Aorta (tissue), 5 donors: ENCODE measurements at regions not wholly inside any gene's neighbourhood (a gene's known extent, or its start where the extent isn't known, plus 50 kb on each side); places are given as distances from the start of the nearest gene placed in this dataset.

Experiments
- ATAC-seq: fragments of 200-7000 bp; cut with Tn5 transposase; one replicate; pipeline ENCODE4 v1.9.1; 2022; ENCODE audit warnings: moderate library complexity; ENCODE audit not compliant: low FRiP score
- DNase-seq, 2 donors: peaks; one replicate each; pipeline ENCODE4 v3.0.0-alpha.2; 2020
- H3K27ac ChIP-seq, 2 donors: one replicate each; pipeline ENCODE4 v1.5.1; 2013; ENCODE audit warnings: low read length in 2 of 2, mild to moderate bottlenecking in 2 of 2, moderate library complexity in 2 of 2, control low read depth in 1 of 2, inconsistent platforms in 1 of 2, low read depth in 1 of 2
- H3K27me3 ChIP-seq, 2 donors: one replicate each; pipeline ENCODE4 v1.6.1; 2013; ENCODE audit warnings: control low read depth in 1 of 2, low read length in 1 of 2, mild to moderate bottlenecking in 1 of 2, moderate library complexity in 1 of 2; ENCODE audit not compliant: insufficient read depth in 2 of 2, control insufficient read depth in 1 of 2
- H3K36me3 ChIP-seq, 2 donors: one replicate each; pipeline ENCODE4 v1.6.1; 2013; ENCODE audit warnings: control low read depth in 1 of 2, low read length in 1 of 2, mild to moderate bottlenecking in 1 of 2; ENCODE audit not compliant: insufficient read depth in 2 of 2, control insufficient read depth in 1 of 2
- H3K4me1 ChIP-seq, 2 donors: one replicate each; pipeline ENCODE4 v1.6.1; 2013; ENCODE audit warnings: low read length in 2 of 2, control low read depth in 1 of 2, mild to moderate bottlenecking in 1 of 2, moderate library complexity in 1 of 2; ENCODE audit not compliant: insufficient read depth in 2 of 2, control insufficient read depth in 1 of 2
- H3K4me3 ChIP-seq, 2 donors: one replicate each; pipeline ENCODE4 v1.5.1; 2013; ENCODE audit warnings: low read length in 2 of 2, control low read depth in 1 of 2, mild to moderate bottlenecking in 1 of 2
- H3K9me3 ChIP-seq: one replicate; pipeline ENCODE4 v1.6.1; 2013; ENCODE audit warnings: mild to moderate bottlenecking, low read length; ENCODE audit not compliant: control insufficient read depth
- WGBS, 2 donors: extraction: QIAGEN DNeasy Blood & Tissue Kit; methylation state at CpG; one replicate each; pipeline ENCODE4 v1.1.7; 2013; 5-methylcytosine and 5-hydroxymethylcytosine counted together
- intact Hi-C, 2 donors: fragments of 100-400 bp; cut with DNase I; formaldehyde crosslinking; loops; one replicate each; pipeline versions ENCODE4 v1.14.2 to v1.15.0; 2022
- donor health status: healthy with polysubstance abuse.
- donor health status: Bipolar disorder and iron deficiency.
- donor health status: DM: no; HTN: no; CAD: no.
- donor health status: DM: no; HTN: no; CAD: no.
- donor health status: DM: yes; HTN: yes; CAD: no.

- H3K4me1 ChIP-seq: no peaks in the 10 kb centered on the region
- H3K36me3 ChIP-seq: no peaks in the 10 kb centered on the region
- WGBS, 2 donors: 95 to 97% methylated on average over 3 of the region's 3 CpGs
- H3K9me3 ChIP-seq: peaks cover 2% of the 10 kb centered on the region
- no peak overlapping the region for H3K4me3 ChIP-seq
- H3K27ac ChIP-seq: no peak overlapping the region
- ATAC-seq (no peak), DNase-seq (no peak)
- no peaks in the 10 kb centered on the region for H3K27me3 ChIP-seq
- intact Hi-C loops: no loop called here
Observed at GRCh38 chr6:134455319-134455718, 137.4 kb upstream of the SGK1 start.

GRCh38 chr6:134454794-134455193 is 136.9 kb upstream of the SGK1 start:
- Histone ChIP-seq H3K36me3 (no peaks in the 10 kb centered on the region), H3K4me3 (no peak overlapping the region), H3K27me3 (no peaks in the 10 kb centered on the region), H3K9me3 (peaks cover 1% of the 10 kb centered on the region), H3K27ac (no peak overlapping the region), H3K4me1 (no peaks in the 10 kb centered on the region)
- intact Hi-C loops: no loop called here
- WGBS, 2 donors: 28% methylated on average over 2 of the region's 2 CpGs
- ATAC-seq (no peak), DNase-seq (no peak)

- intact Hi-C loops: no loop called here
- Histone ChIP-seq H3K9me3 (no peaks in the 10 kb centered on the region), H3K4me3 (no peak overlapping the region), H3K27me3 (no peaks in the 10 kb centered on the region), H3K27ac (no peak overlapping the region), H3K36me3 (no peaks in the 10 kb centered on the region), H3K4me1 (no peaks in the 10 kb centered on the region)
- no peak for DNase-seq
- no peak for ATAC-seq
- WGBS, 2 donors: 84 to 95% methylated on average over 5 of the region's 5 CpGs
Observed at GRCh38 chr6:134453792-134454510, 136.0 kb upstream of the SGK1 start.

GRCh38 chr6:134452906-134453305 is 135.0 kb upstream of the SGK1 start:
- H3K4me3 ChIP-seq: no peak overlapping the region
- no peaks in the 10 kb centered on the region for H3K4me1 ChIP-seq
- no peaks in the 10 kb centered on the region for H3K9me3 ChIP-seq
- no peak for ATAC-seq
- no peak for DNase-seq
- no peak overlapping the region for H3K27ac ChIP-seq
- no peaks in the 10 kb centered on the region for H3K36me3 ChIP-seq
- 83 to 86% methylated on average over 3 of the region's 3 CpGs for WGBS, 2 donors
- no peaks in the 10 kb centered on the region for H3K27me3 ChIP-seq
- intact Hi-C loops: no loop called here

- ATAC-seq (no peak), DNase-seq (no peak)
- intact Hi-C loops: no loop called here
- Histone ChIP-seq H3K9me3 (no peaks in the 10 kb centered on the region), H3K27me3 (no peaks in the 10 kb centered on the region), H3K4me1 (no peaks in the 10 kb centered on the region), H3K36me3 (no peaks in the 10 kb centered on the region), H3K27ac (no peak overlapping the region), H3K4me3 (no peak overlapping the region)
- WGBS, 2 donors: 92 to 100% methylated on average over 1 of the region's 1 CpG
Observed at GRCh38 chr6:134451529-134451928, 133.6 kb upstream of the SGK1 start.

- Histone ChIP-seq H3K36me3 (no peaks in the 10 kb centered on the region), H3K4me3 (no peak overlapping the region), H3K4me1 (no peaks in the 10 kb centered on the region), H3K9me3 (no peaks in the 10 kb centered on the region), H3K27me3 (no peaks in the 10 kb centered on the region), H3K27ac (no peak overlapping the region)
- DNase-seq (no peak), ATAC-seq (no peak)
- intact Hi-C loops: no loop called here
- WGBS, 2 donors: 79 to 82% methylated on average over 2 of the region's 2 CpGs
Observed at GRCh38 chr6:134449781-134450180, 131.9 kb upstream of the SGK1 start.

- ATAC-seq (no peak), DNase-seq (no peak)
- Histone ChIP-seq H3K4me3 (no peak overlapping the region), H3K9me3 (no peaks in the 10 kb centered on the region), H3K27me3 (no peaks in the 10 kb centered on the region), H3K4me1 (no peaks in the 10 kb centered on the region), H3K36me3 (no peaks in the 10 kb centered on the region), H3K27ac (no peak overlapping the region)
- intact Hi-C loops: no loop called here
- WGBS, 2 donors: 92 to 94% methylated on average over 1 of the region's 1 CpG
Observed at GRCh38 chr6:134449004-134449403, 131.1 kb upstream of the SGK1 start.

GRCh38 chr6:134447883-134448387 is 130.0 kb upstream of the SGK1 start:
- Histone ChIP-seq H3K27me3 (no peaks in the 10 kb centered on the region), H3K27ac (no peak overlapping the region), H3K9me3 (no peaks in the 10 kb centered on the region), H3K36me3 (no peaks in the 10 kb centered on the region), H3K4me1 (no peaks in the 10 kb centered on the region), H3K4me3 (no peak overlapping the region)
- ATAC-seq (no peak), DNase-seq (no peak)
- intact Hi-C loops: no loop called here
- WGBS, 2 donors: 37 to 38% methylated on average over 3 of the region's 3 CpGs

- Histone ChIP-seq H3K4me3 (no peak overlapping the region), H3K27me3 (no peaks in the 10 kb centered on the region), H3K27ac (no peak overlapping the region), H3K9me3 (no peaks in the 10 kb centered on the region), H3K36me3 (no peaks in the 10 kb centered on the region), H3K4me1 (no peaks in the 10 kb centered on the region)
- ATAC-seq: no peak
- intact Hi-C loops: no loop called here
- WGBS, 2 donors: 43 to 45% methylated on average over 3 of the region's 3 CpGs
- no peak for DNase-seq
Observed at GRCh38 chr6:134447423-134447822, 129.5 kb upstream of the SGK1 start.
